C4-2B (cell line): ENCODE measurements at regions not wholly inside any gene's neighbourhood (a gene's known extent, or its start where the extent isn't known, plus 50 kb on each side); places are given as distances from the start of the nearest gene placed in this dataset.

Source experiments
- H3K27ac ChIP-seq: fragments of 450-650 bp; 2 replicates; pipeline ENCODE4 v1.5.1; 2017
- ZFX ChIP-seq: fragments of 450-650 bp; IDR thresholded peaks from 2 replicates; pipeline ENCODE4 v1.6.1; 2017
- TF ChIP-seq, protein P1 (sequence below): fragments of 450-650 bp; conservative IDR thresholded peaks from 2 replicates; pipeline ENCODE4 v1.5.1; 2017; ENCODE audit warnings: mild to moderate bottlenecking

DNA sequence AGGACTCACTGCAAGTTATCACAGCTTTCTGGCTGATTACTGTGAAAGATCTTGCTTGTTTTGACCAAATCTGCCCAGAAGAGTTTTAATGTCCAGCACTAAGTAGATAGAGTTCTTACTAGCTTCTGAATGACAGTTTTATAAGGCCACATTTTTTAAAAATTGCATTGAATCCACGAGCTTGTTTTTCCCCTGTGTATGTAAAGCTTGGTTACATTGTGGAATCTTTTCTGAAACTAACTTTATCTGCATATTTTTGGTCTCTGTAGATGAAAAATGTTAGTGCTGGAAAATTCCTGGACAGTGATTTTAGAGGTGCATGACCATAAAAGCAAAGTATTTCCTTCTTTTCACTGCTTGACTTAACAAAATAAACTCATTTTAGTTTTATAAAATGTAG is 650.3 kb upstream of the FAM241A start:
- H3K27ac ChIP-seq: no peak overlapping the region
- TF ChIP-seq, protein P1, sequence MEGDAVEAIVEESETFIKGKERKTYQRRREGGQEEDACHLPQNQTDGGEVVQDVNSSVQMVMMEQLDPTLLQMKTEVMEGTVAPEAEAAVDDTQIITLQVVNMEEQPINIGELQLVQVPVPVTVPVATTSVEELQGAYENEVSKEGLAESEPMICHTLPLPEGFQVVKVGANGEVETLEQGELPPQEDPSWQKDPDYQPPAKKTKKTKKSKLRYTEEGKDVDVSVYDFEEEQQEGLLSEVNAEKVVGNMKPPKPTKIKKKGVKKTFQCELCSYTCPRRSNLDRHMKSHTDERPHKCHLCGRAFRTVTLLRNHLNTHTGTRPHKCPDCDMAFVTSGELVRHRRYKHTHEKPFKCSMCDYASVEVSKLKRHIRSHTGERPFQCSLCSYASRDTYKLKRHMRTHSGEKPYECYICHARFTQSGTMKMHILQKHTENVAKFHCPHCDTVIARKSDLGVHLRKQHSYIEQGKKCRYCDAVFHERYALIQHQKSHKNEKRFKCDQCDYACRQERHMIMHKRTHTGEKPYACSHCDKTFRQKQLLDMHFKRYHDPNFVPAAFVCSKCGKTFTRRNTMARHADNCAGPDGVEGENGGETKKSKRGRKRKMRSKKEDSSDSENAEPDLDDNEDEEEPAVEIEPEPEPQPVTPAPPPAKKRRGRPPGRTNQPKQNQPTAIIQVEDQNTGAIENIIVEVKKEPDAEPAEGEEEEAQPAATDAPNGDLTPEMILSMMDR: no peak
- TF ChIP-seq ZFX: no peak

DNA sequence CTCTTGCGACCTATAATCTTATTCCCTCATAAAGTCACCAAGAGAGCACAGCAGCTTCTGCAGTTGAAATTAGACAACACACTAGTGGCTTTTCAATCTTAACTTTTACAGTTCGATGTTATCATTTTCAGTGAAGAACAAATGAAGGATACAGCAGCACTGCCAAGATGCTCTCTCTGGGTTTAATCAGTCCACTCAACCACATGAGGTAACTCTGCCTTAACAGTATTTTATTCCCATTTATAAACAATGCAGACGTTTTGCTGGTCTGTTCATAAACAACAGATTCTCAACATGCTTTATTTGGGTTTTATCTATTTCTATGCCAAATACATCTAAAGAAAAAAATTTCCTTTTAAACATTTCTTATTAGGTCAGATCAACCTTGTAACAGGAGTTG is 646.0 kb upstream of the FAM241A start:
- TF ChIP-seq ZFX: no peak
- TF ChIP-seq, protein P1: no peak
- H3K27ac ChIP-seq: no peak overlapping the region

DNA sequence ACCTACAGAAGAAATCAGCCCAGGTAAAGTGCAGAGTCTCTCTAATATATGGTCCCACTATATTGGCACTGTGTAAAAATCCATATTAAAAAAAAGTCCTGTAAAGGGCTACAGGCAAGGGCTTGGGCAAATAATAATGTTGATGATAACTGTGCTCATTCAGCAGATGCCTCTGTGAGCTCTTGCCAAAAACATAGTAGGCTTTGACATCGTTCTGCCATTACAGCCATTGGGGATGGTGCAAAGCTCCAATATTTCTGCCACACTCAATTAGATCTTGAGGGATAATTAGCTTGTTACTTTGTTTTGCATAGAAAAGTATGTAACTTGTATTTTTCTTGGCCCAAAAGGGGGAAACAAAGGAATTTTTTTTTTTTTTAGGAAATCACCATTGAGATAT is 645.5 kb upstream of the FAM241A start:
- TF ChIP-seq, protein P1: no peak
- no peak for TF ChIP-seq ZFX
- H3K27ac ChIP-seq: no peak overlapping the region

DNA sequence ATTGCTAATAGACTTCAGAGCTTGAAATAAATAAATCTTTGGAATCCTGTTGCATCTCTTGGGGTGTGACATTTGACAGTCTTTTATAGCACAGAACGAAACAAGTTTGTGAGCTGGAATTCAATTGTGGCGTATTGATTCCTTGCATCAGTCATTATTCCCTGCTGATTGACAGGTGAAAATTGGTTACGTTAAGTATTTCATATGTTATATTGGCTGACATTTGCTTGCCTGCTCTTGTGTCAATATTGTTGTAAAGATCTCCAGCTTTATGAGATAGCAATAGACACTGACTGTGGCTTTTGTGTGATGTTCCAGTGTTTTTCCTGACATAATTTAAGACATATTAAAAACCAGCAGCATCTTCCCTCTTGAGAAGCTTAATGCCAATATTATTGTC is 644.4 kb upstream of the FAM241A start:
- H3K27ac ChIP-seq: no peak overlapping the region
- no peak for TF ChIP-seq ZFX
- TF ChIP-seq, protein P1: no peak

DNA sequence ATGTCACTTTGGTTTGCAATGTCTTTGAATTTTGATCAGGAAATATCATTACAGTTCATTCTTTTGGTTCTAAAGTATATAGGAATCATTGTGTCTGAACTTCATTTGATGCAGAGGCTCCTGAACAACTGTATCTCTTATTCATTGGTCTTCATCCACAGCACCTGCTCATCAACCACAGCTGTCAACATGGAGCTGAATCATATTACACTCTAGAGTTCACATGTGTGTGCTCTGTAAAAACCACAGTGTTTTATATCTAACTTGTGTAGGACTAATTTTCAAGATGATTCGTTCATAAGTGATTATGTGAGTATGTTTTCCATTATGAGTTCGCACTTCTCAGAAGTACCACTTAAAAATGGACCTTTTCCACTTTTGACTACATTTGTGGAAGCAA is 643.3 kb upstream of the FAM241A start:
- TF ChIP-seq, protein P1: no peak
- TF ChIP-seq ZFX: no peak
- H3K27ac ChIP-seq: no peak overlapping the region

DNA sequence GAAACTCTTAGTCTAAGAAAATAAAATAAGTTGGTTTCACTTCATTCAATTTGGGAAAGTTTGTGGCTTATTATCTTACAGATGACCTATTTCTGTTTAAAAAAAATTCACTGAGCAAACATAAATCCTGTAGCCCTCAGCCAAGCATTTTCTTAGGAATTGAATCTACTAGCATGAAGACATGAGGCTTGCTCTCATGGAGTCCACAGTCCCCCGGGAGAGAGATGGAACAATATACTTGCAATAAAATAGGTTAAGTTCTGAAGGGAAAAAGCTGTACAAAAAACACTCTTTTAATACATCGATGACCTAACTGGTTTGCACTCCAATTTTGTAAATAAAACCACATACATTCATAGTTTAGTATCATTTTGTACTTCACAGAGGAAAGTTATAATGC is 642.6 kb upstream of the FAM241A start:
- no peak overlapping the region for H3K27ac ChIP-seq
- TF ChIP-seq, protein P1: no peak
- no peak for TF ChIP-seq ZFX

DNA sequence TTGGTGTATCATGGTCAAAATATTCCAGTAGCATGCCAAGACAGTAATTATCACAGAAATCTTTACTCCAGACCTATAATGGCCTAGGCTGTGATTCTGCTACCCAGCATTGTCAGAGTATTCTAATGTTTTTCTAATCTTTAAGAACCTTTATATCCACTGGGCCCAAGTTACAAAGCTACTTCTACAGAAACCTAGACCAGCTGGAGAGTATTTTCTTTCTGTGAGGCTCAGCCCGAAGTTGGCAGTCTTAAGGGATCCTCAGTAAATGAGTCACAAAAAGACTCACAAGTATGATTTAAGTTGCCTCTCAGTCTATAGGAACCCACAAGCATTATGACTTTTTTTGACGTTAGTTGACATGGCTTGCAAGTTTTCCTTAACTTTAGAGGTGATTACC is 638.5 kb upstream of the FAM241A start:
- no peak overlapping the region for H3K27ac ChIP-seq
- TF ChIP-seq, protein P1: no peak
- TF ChIP-seq ZFX: no peak
